ENCODE measurements at regions not wholly inside any gene's neighbourhood (a gene's known extent, or its start where the extent isn't known, plus 50 kb on each side); places are given as distances from the start of the nearest gene placed in this dataset.

GRCh38 chr6:92945799-92946198 is 473.6 kb downstream of the EPHA7 start:
- no peak overlapping the region for H3K4me3 ChIP-seq
- no peaks in the 10 kb centered on the region for H3K9me3 ChIP-seq
- H3K27ac ChIP-seq, result no peak overlapping the region
- H3K36me3 ChIP-seq (ENCODE audit: insufficient read depth in 1 of 2, low read depth in 1 of 2), result no peaks in the 10 kb centered on the region
- TF ChIP-seq, protein P1, sequence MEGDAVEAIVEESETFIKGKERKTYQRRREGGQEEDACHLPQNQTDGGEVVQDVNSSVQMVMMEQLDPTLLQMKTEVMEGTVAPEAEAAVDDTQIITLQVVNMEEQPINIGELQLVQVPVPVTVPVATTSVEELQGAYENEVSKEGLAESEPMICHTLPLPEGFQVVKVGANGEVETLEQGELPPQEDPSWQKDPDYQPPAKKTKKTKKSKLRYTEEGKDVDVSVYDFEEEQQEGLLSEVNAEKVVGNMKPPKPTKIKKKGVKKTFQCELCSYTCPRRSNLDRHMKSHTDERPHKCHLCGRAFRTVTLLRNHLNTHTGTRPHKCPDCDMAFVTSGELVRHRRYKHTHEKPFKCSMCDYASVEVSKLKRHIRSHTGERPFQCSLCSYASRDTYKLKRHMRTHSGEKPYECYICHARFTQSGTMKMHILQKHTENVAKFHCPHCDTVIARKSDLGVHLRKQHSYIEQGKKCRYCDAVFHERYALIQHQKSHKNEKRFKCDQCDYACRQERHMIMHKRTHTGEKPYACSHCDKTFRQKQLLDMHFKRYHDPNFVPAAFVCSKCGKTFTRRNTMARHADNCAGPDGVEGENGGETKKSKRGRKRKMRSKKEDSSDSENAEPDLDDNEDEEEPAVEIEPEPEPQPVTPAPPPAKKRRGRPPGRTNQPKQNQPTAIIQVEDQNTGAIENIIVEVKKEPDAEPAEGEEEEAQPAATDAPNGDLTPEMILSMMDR (IDR thresholded peaks at IDR 0.05), result no peak
- no peaks in the 10 kb centered on the region for H3K27me3 ChIP-seq (ENCODE audit: insufficient read depth in 3 of 3, low read length in 2 of 3)
- H3K4me1 ChIP-seq, result no peaks in the 10 kb centered on the region
- intact Hi-C loops (cut with DNase I), result no loop called here
- ATAC-seq, result no peak
- no peak for DNase-seq
- WGBS, 3 donors, result 59 to 69% (median 63%) methylated on average over 3 of the region's 3 CpGs

DNA sequence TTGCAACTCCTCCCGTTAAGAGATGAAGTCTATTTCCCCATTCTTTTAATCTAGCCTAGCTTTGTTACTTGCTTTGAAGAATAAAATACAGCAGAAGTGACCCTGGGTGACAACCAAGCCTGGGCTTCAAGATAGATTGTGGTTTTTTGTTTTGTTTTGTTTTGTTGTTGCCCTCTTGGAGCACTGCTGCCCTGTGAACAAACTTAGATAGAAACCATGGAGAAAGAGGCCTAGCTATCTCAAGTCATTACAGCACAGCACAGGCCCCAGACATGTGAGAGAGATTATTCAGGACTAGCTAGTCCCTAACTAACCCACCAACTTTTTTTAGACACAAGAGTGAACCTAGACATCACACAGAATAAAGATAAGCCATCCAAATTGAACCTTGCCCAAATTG is 475.2 kb downstream of the EPHA7 start:
- Histone ChIP-seq H3K27me3 (ENCODE audit: insufficient read depth in 3 of 3, low read length in 2 of 3) (no peaks in the 10 kb centered on the region), H3K27ac (no peak overlapping the region), H3K4me1 (no peaks in the 10 kb centered on the region), H3K36me3 (ENCODE audit: insufficient read depth in 1 of 2, low read depth in 1 of 2) (no peaks in the 10 kb centered on the region), H3K4me3 (no peak overlapping the region), H3K9me3 (no peaks in the 10 kb centered on the region)
- TF ChIP-seq, protein P1 (IDR thresholded peaks at IDR 0.05), result no peak
- ATAC-seq, result no peak
- DNase-seq, result no peak
- 73 to 88% (median 87%) methylated on average over 1 of the region's 1 CpG for WGBS, 3 donors
- intact Hi-C loops (cut with DNase I), result no loop called here

DNA sequence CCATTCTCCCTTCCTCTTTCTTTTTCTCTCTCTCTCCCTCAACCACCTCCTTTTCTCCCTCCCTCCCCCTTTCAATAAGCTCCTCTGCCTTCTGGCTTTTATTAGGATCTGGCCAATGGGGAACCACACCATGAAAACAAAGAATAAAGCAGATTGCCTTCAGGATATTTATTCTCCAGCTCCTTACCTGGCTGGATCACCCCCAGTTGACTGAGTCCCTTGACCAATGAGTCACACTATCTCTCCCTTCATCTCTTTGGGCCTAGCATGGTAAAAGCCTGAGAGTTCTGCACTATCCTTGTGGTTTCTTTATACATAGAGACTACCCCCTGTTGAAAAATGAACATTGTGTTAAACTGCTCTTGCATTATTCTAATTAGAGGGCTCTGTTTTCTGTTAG is 476.8 kb downstream of the EPHA7 start:
- no peak overlapping the region for H3K27ac ChIP-seq
- TF ChIP-seq, protein P1 (IDR thresholded peaks at IDR 0.05), result no peak
- H3K27me3 ChIP-seq (ENCODE audit: insufficient read depth in 3 of 3, low read length in 2 of 3), result no peaks in the 10 kb centered on the region
- H3K36me3 ChIP-seq (ENCODE audit: insufficient read depth in 1 of 2, low read depth in 1 of 2), result no peaks in the 10 kb centered on the region
- intact Hi-C loops (cut with DNase I), result no loop called here
- no peak for DNase-seq
- ATAC-seq, result no peak
- no peak overlapping the region for H3K4me3 ChIP-seq
- H3K4me1 ChIP-seq, result no peaks in the 10 kb centered on the region
- no peaks in the 10 kb centered on the region for H3K9me3 ChIP-seq

- no peaks in the 10 kb centered on the region for H3K4me1 ChIP-seq
- H3K27me3 ChIP-seq (ENCODE audit: insufficient read depth in 3 of 3, low read length in 2 of 3), result no peaks in the 10 kb centered on the region
- DNase-seq, result no peak
- no peaks in the 10 kb centered on the region for H3K36me3 ChIP-seq (ENCODE audit: insufficient read depth in 1 of 2, low read depth in 1 of 2)
- no peaks in the 10 kb centered on the region for H3K9me3 ChIP-seq
- H3K4me3 ChIP-seq, result no peak overlapping the region
- H3K27ac ChIP-seq, result no peak overlapping the region
- 82 to 91% (median 91%) methylated on average over 1 of the region's 1 CpG for WGBS, 3 donors
- TF ChIP-seq, protein P1 (IDR thresholded peaks at IDR 0.05), result no peak
- no peak for ATAC-seq
- intact Hi-C loops (cut with DNase I), result no loop called here
Measured at GRCh38 chr6:92934625-92935024, 484.7 kb downstream of the EPHA7 start.

GRCh38 chr6:92930171-92930570 is 489.2 kb downstream of the EPHA7 start:
- WGBS, 3 donors, result 70 to 81% (median 78%) methylated on average over 5 of the region's 5 CpGs
- no peaks in the 10 kb centered on the region for H3K36me3 ChIP-seq (ENCODE audit: insufficient read depth in 1 of 2, low read depth in 1 of 2)
- intact Hi-C loops (cut with DNase I), result no loop called here
- no peaks in the 10 kb centered on the region for H3K27me3 ChIP-seq (ENCODE audit: insufficient read depth in 3 of 3, low read length in 2 of 3)
- no peaks in the 10 kb centered on the region for H3K9me3 ChIP-seq
- TF ChIP-seq, protein P1 (IDR thresholded peaks at IDR 0.05), result no peak
- no peaks in the 10 kb centered on the region for H3K4me1 ChIP-seq
- H3K27ac ChIP-seq, result no peak overlapping the region
- no peak overlapping the region for H3K4me3 ChIP-seq
- no peak for DNase-seq
- no peak for ATAC-seq
